HFFc6 (cell line): ENCODE measurements at regions not wholly inside any gene's neighbourhood (a gene's known extent, or its start where the extent isn't known, plus 50 kb on each side); places are given as distances from the start of the nearest gene placed in this dataset.

Source experiments
- DNase-seq: peaks from one replicate; pipeline ENCODE4 v3.0.0-alpha.2; 2018
- H3K27ac Mint-ChIP-seq: 2 replicates; pipeline ENCODE4 v1.8.0; 2020; ENCODE audit warnings: mild to moderate bottlenecking, mixed read lengths
- H3K27me3 Mint-ChIP-seq: 2 replicates; pipeline ENCODE4 v1.8.0; 2021; ENCODE audit warnings: mild to moderate bottlenecking, moderate library complexity, mixed read lengths; ENCODE audit not compliant: insufficient read depth
- H3K36me3 Mint-ChIP-seq: 2 replicates; pipeline ENCODE4 v1.8.0; 2021; ENCODE audit warnings: low read depth, mixed read lengths
- H3K4me1 Mint-ChIP-seq: 2 replicates; pipeline ENCODE4 v1.8.0; 2020; ENCODE audit warnings: low read depth, mixed read lengths
- H3K4me3 Mint-ChIP-seq: 2 replicates; pipeline ENCODE4 v1.8.0; 2020; ENCODE audit warnings: mild to moderate bottlenecking, moderate library complexity, mixed read lengths
- H3K9me3 Mint-ChIP-seq: 2 replicates; pipeline ENCODE4 v1.8.0; 2020; ENCODE audit warnings: mild to moderate bottlenecking, mixed read lengths
- TF ChIP-seq, protein P1 (sequence below): fragments of 200-600 bp; sonication (generic); IDR thresholded peaks from 2 replicates; pipeline ENCODE4 v1.5.0; 2021; ENCODE audit warnings: antibody characterized with exemption, mild to moderate bottlenecking

DNA sequence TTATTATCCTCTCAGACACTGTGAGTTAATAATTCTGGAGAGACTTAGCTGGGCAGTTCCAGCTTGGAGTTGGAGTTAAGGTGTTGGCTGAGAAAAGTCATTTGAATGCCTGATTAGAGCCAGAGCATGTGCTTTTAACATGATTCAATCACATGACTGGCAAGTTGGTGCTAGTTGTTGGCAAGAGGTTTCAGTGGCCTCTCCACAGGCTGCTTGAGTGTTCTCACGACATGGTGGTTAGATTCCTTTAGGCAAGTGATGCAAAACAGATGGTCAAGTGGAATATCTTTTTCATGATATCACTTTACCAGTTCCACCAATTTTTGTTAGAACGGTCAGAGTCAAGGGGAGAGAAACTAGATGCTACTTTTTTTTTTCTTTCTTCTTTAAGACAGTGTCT lies 262.7 kb upstream of the FN1 start:
- Mint-ChIP-seq H3K27ac (peak overlapping the region; percentile 96), H3K4me3 (peak overlapping the region; percentile 62), H3K9me3 (peaks cover 24% of the 10 kb centered on the region), H3K36me3 (peaks cover 36% of the 10 kb centered on the region), H3K4me1 (peaks cover 74% of the 10 kb centered on the region), H3K27me3 (no peaks in the 10 kb centered on the region)
- DNase-seq = peak; percentile 98
- TF ChIP-seq, protein P1, sequence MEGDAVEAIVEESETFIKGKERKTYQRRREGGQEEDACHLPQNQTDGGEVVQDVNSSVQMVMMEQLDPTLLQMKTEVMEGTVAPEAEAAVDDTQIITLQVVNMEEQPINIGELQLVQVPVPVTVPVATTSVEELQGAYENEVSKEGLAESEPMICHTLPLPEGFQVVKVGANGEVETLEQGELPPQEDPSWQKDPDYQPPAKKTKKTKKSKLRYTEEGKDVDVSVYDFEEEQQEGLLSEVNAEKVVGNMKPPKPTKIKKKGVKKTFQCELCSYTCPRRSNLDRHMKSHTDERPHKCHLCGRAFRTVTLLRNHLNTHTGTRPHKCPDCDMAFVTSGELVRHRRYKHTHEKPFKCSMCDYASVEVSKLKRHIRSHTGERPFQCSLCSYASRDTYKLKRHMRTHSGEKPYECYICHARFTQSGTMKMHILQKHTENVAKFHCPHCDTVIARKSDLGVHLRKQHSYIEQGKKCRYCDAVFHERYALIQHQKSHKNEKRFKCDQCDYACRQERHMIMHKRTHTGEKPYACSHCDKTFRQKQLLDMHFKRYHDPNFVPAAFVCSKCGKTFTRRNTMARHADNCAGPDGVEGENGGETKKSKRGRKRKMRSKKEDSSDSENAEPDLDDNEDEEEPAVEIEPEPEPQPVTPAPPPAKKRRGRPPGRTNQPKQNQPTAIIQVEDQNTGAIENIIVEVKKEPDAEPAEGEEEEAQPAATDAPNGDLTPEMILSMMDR = no peak

- Mint-ChIP-seq H3K36me3 (peaks cover 36% of the 10 kb centered on the region), H3K27ac (peak overlapping the region; percentile 54; the same call in 1 of the 2 replicates), H3K4me3 (no peak overlapping the region), H3K27me3 (no peaks in the 10 kb centered on the region), H3K9me3 (peaks cover 24% of the 10 kb centered on the region), H3K4me1 (peaks cover 79% of the 10 kb centered on the region)
- no peak for DNase-seq
- TF ChIP-seq, protein P1 = no peak
Observed at GRCh38 chr2:215697496-215697895, 261.6 kb upstream of the FN1 start.

- no peak for DNase-seq
Observed at GRCh38 chr2:215697003-215697402, 261.1 kb upstream of the FN1 start.

GRCh38 chr2:215695861-215696260 lies 260.0 kb upstream of the FN1 start:
- Mint-ChIP-seq H3K36me3 (peaks cover 36% of the 10 kb centered on the region), H3K27me3 (no peaks in the 10 kb centered on the region), H3K27ac (peak overlapping the region; percentile 68), H3K4me1 (peaks cover 83% of the 10 kb centered on the region), H3K9me3 (peaks cover 24% of the 10 kb centered on the region), H3K4me3 (no peak overlapping the region)
- TF ChIP-seq, protein P1 = no peak
- no peak for DNase-seq

More at GRCh38 chr2:215697003-215697402, 261.1 kb upstream of the FN1 start:
- H3K27ac Mint-ChIP-seq = no peak overlapping the region; the same call in 1 of the 2 replicates
- TF ChIP-seq, protein P1 = no peak
- peaks cover 36% of the 10 kb centered on the region for H3K36me3 Mint-ChIP-seq
- H3K27me3 Mint-ChIP-seq = no peaks in the 10 kb centered on the region
- no peak overlapping the region for H3K4me3 Mint-ChIP-seq
- peaks cover 24% of the 10 kb centered on the region for H3K9me3 Mint-ChIP-seq
- H3K4me1 Mint-ChIP-seq = peaks cover 83% of the 10 kb centered on the region

DNA sequence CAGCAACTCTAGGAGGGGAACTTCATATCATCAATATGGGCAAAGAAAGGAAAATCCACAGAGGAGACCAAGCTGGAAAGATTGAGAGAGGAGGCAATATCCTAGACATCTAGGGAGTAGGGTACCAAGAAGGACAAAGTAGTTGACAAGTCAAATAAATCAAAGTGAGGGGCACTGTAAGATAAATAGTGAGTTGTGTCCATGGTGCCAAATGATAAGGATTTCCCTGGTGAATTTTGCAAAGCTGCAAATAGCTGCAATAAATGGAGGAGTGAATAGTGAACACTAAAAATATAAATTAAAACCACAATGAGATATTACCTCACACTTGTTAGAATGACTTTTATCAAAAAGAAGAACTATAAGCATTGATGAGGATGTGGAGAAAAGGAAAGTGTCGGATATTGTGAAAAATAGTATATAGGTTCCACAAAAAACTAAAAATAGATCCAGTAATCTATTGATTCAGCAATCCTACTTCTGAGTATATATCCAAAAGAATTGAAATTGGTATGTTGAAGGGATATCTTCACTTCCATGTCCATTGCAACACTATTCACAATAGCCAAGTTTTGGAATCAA lies 258.2 kb upstream of the FN1 start:
- Mint-ChIP-seq H3K27ac (peak overlapping the region; percentile 88), H3K4me1 (peaks cover 65% of the 10 kb centered on the region), H3K27me3 (no peaks in the 10 kb centered on the region)

More for the DNA sequence above, 258.2 kb upstream of the FN1 start:
- peaks cover 28% of the 10 kb centered on the region for H3K36me3 Mint-ChIP-seq
- no peak for DNase-seq
- H3K4me3 Mint-ChIP-seq = peak overlapping the region; percentile 46
- peaks cover 24% of the 10 kb centered on the region for H3K9me3 Mint-ChIP-seq
- TF ChIP-seq, protein P1 = no peak
